ENCODE measurements at regions not wholly inside any gene's neighbourhood (a gene's known extent, or its start where the extent isn't known, plus 50 kb on each side); places are given as distances from the start of the nearest gene placed in this dataset.
A peak's percentile ranks its signal among the peaks of the same experiment; 100 is the strongest.
"Not testable (repeated sequence)": the region's sequence is repeated elsewhere in the genome, so short reads cannot be mapped to it uniquely, and the experiment has no call there.

- Histone ChIP-seq H3K9me3 (no peaks in the 10 kb centered on the region), H3K36me3 (no peaks in the 10 kb centered on the region), H3K4me1 (no peaks in the 10 kb centered on the region), H3K4me3 (no peak overlapping the region), H3K27me3 (no peaks in the 10 kb centered on the region), H3K27ac (no peak overlapping the region)
- TF ChIP-seq CTCF (IDR thresholded peaks at IDR 0.05), result no peak
- intact Hi-C loops (cut with DNase I), result no loop called here
- no peak for DNase-seq
- 54 to 60% methylated on average over 6 of the region's 6 CpGs for WGBS, 2 donors
- ATAC-seq, result peak in 2 of 4 donors; percentile 55 to 82
- FAIRE-seq, result no peak
Observed at GRCh38 chr7:13724977-13725566, 264.4 kb downstream of the ETV1 start.

GRCh38 chr7:13725591-13725990 lies 263.9 kb downstream of the ETV1 start:
- H3K4me1 ChIP-seq, result no peaks in the 10 kb centered on the region
- no peaks in the 10 kb centered on the region for H3K36me3 ChIP-seq
- FAIRE-seq, result no peak
- WGBS, 2 donors, result 88% methylated on average over 2 of the region's 2 CpGs
- DNase-seq, result no peak
- no peak overlapping the region for H3K4me3 ChIP-seq
- no peak for TF ChIP-seq CTCF (IDR thresholded peaks at IDR 0.05)
- intact Hi-C loops (cut with DNase I), result no loop called here
- H3K9me3 ChIP-seq, result no peaks in the 10 kb centered on the region
- H3K27ac ChIP-seq, result no peak overlapping the region
- ATAC-seq, result no peak
- no peaks in the 10 kb centered on the region for H3K27me3 ChIP-seq

- Histone ChIP-seq H3K4me1 (no peaks in the 10 kb centered on the region), H3K27me3 (no peaks in the 10 kb centered on the region), H3K27ac (no peak overlapping the region), H3K4me3 (no peak overlapping the region), H3K36me3 (no peaks in the 10 kb centered on the region), H3K9me3 (no peaks in the 10 kb centered on the region)
- DNase-seq, result no peak
- 70 to 73% methylated on average over 2 of the region's 2 CpGs for WGBS, 2 donors
- TF ChIP-seq CTCF (IDR thresholded peaks at IDR 0.05), result no peak
- FAIRE-seq, result no peak
- ATAC-seq, result no peak
- intact Hi-C loops (cut with DNase I), result no loop called here
Observed at GRCh38 chr7:13727279-13727678, 262.2 kb downstream of the ETV1 start.

GRCh38 chr7:13727751-13728150 lies 261.7 kb downstream of the ETV1 start:
- no peak overlapping the region for H3K4me3 ChIP-seq
- FAIRE-seq, result no peak
- no peak overlapping the region for H3K27ac ChIP-seq
- no peaks in the 10 kb centered on the region for H3K36me3 ChIP-seq
- no peaks in the 10 kb centered on the region for H3K9me3 ChIP-seq
- intact Hi-C loops (cut with DNase I), result no loop called here
- H3K4me1 ChIP-seq, result no peaks in the 10 kb centered on the region
- 84 to 85% methylated on average over 2 of the region's 2 CpGs for WGBS, 2 donors
- no peaks in the 10 kb centered on the region for H3K27me3 ChIP-seq
- ATAC-seq, result no peak
- no peak for DNase-seq
- no peak for TF ChIP-seq CTCF (IDR thresholded peaks at IDR 0.05)

- FAIRE-seq; H3K27ac ChIP-seq; H3K9me3 ChIP-seq; intact Hi-C loops (cut with DNase I); H3K4me3 ChIP-seq; H3K4me1 ChIP-seq; DNase-seq; H3K36me3 ChIP-seq; H3K27me3 ChIP-seq; ATAC-seq: not testable (repeated sequence)
- 72 to 76% methylated on average over 4 of the region's 4 CpGs for WGBS, 2 donors
Observed at GRCh38 chr7:13728430-13728829, 261.0 kb downstream of the ETV1 start.
